ENCODE measurements at regions not wholly inside any gene's neighbourhood (a gene's known extent, or its start where the extent isn't known, plus 50 kb on each side); places are given as distances from the start of the nearest gene placed in this dataset.

- TF ChIP-seq CTCF (IDR thresholded peaks at IDR 0.05), result no peak
- TF ChIP-seq POLR2A (IDR thresholded peaks at IDR 0.05), result no peak
- no peak for TF ChIP-seq POLR2AphosphoS5 (IDR thresholded peaks at IDR 0.05)
- no peak for TF ChIP-seq EP300 (IDR thresholded peaks at IDR 0.05)
Measured at GRCh38 chr1:198416296-198416695, 124.2 kb downstream of the ATP6V1G3 start.

Data from gastroesophageal sphincter (tissue), 3 donors.